ENCODE measurements at regions not wholly inside any gene's neighbourhood (a gene's known extent, or its start where the extent isn't known, plus 50 kb on each side); places are given as distances from the start of the nearest gene placed in this dataset.

DNA sequence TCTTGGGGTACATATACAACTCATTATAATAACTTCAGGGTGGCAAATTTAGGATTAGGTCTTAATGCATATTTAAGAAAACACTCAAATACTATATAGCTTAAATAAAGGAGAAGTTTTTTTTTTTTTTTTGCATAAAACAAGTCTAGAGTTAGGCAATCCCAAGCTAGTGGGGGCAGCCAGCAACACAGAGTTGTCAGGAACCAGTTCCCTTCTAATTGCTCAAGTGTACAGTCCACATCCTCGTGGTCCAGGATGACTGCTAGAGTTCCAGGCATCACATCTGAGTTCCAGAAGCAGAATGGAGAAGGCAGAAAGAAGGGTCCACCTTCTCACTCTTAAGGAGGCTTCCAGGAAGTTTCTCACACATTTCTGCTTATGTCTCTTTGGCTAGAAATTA is 261.9 kb upstream of the PLET1 start:
- Histone ChIP-seq H3K27me3 (ENCODE audit: control insufficient read depth in 4 of 4, insufficient read depth in 4 of 4, low read length in 3 of 4) (no peaks in the 10 kb centered on the region), H3K4me1 (ENCODE audit: control insufficient read depth in 4 of 4, insufficient read depth in 4 of 4, low read length in 3 of 4) (no peaks in the 10 kb centered on the region), H3K4me3 (ENCODE audit: low read depth in 1 of 3, low read length in 3 of 3) (no peak overlapping the region), H3K9me3 (ENCODE audit: control insufficient read depth in 4 of 4, low read length in 3 of 4) (no peaks in the 10 kb centered on the region), H3K9ac (ENCODE audit: low read depth in 1 of 2, low read length in 2 of 2) (no peak overlapping the region), H3K27ac (ENCODE audit: low read depth in 1 of 2, low read length in 2 of 2) (no peak overlapping the region), H3K36me3 (ENCODE audit: control insufficient read depth in 4 of 4, insufficient read depth in 3 of 4, low read depth in 1 of 4, low read length in 3 of 4) (no peaks in the 10 kb centered on the region)
- no peak for DNase-seq (ENCODE audit: low spot score)
- no peak for TF ChIP-seq HNF4A (conservative IDR thresholded peaks at IDR 0.05)
- TF ChIP-seq GABPA (IDR thresholded peaks at IDR 0.05 in 1 of 2, conservative IDR thresholded peaks at IDR 0.05 in 1 of 2) = no peak
- TF ChIP-seq, protein P1, sequence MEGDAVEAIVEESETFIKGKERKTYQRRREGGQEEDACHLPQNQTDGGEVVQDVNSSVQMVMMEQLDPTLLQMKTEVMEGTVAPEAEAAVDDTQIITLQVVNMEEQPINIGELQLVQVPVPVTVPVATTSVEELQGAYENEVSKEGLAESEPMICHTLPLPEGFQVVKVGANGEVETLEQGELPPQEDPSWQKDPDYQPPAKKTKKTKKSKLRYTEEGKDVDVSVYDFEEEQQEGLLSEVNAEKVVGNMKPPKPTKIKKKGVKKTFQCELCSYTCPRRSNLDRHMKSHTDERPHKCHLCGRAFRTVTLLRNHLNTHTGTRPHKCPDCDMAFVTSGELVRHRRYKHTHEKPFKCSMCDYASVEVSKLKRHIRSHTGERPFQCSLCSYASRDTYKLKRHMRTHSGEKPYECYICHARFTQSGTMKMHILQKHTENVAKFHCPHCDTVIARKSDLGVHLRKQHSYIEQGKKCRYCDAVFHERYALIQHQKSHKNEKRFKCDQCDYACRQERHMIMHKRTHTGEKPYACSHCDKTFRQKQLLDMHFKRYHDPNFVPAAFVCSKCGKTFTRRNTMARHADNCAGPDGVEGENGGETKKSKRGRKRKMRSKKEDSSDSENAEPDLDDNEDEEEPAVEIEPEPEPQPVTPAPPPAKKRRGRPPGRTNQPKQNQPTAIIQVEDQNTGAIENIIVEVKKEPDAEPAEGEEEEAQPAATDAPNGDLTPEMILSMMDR (IDR thresholded peaks at IDR 0.05; ENCODE audit: low read depth, low read length, missing input control) = no peak
- TF ChIP-seq NR2F2 (IDR thresholded peaks at IDR 0.05) = no peak
- no peak for TF ChIP-seq ATF3 (IDR thresholded peaks at IDR 0.05)
- TF ChIP-seq, protein P2, sequence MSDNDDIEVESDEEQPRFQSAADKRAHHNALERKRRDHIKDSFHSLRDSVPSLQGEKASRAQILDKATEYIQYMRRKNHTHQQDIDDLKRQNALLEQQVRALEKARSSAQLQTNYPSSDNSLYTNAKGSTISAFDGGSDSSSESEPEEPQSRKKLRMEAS (IDR thresholded peaks at IDR 0.05) = no peak
- no peak for TF ChIP-seq SP1 (IDR thresholded peaks at IDR 0.05)
- TF ChIP-seq RXRA (IDR thresholded peaks at IDR 0.05) = no peak
- no peak for TF ChIP-seq YY1 (IDR thresholded peaks at IDR 0.05)
- no peak for TF ChIP-seq JUND (IDR thresholded peaks at IDR 0.05)
- no peak for TF ChIP-seq TAF1 (conservative IDR thresholded peaks at IDR 0.05)
- TF ChIP-seq RAD21 (IDR thresholded peaks at IDR 0.05) = no peak
- TF ChIP-seq EGR1 (IDR thresholded peaks at IDR 0.05; ENCODE audit: low read depth in 2 of 2) = no peak
- TF ChIP-seq FOXA1 (IDR thresholded peaks at IDR 0.05) = no peak
- TF ChIP-seq, protein P3, sequence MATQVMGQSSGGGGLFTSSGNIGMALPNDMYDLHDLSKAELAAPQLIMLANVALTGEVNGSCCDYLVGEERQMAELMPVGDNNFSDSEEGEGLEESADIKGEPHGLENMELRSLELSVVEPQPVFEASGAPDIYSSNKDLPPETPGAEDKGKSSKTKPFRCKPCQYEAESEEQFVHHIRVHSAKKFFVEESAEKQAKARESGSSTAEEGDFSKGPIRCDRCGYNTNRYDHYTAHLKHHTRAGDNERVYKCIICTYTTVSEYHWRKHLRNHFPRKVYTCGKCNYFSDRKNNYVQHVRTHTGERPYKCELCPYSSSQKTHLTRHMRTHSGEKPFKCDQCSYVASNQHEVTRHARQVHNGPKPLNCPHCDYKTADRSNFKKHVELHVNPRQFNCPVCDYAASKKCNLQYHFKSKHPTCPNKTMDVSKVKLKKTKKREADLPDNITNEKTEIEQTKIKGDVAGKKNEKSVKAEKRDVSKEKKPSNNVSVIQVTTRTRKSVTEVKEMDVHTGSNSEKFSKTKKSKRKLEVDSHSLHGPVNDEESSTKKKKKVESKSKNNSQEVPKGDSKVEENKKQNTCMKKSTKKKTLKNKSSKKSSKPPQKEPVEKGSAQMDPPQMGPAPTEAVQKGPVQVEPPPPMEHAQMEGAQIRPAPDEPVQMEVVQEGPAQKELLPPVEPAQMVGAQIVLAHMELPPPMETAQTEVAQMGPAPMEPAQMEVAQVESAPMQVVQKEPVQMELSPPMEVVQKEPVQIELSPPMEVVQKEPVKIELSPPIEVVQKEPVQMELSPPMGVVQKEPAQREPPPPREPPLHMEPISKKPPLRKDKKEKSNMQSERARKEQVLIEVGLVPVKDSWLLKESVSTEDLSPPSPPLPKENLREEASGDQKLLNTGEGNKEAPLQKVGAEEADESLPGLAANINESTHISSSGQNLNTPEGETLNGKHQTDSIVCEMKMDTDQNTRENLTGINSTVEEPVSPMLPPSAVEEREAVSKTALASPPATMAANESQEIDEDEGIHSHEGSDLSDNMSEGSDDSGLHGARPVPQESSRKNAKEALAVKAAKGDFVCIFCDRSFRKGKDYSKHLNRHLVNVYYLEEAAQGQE (IDR thresholded peaks at IDR 0.05) = no peak
- no peak for TF ChIP-seq FOXA2 (IDR thresholded peaks at IDR 0.05)
- 48% methylated on average over 1 of the region's 1 CpG for WGBS

DNA sequence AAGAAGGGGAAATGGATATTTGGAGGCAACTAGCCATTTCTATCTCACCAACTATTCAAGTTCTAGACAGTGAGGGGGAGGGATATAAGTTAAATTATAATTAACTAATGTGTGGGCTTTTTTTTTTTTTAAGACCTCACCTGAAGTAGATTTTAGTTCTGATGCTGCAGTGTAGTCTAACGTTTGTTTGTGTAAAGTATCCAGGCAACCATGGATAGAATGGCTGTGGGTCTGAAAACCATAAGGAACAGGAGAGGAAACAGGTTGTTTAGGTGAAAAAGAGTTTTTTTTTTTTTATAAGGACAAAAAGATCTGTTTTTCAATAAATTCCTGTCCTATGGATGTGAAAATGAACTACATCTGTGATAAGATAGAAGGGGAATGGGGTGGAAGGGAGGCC is 262.4 kb upstream of the PLET1 start:
- Histone ChIP-seq H3K36me3 (ENCODE audit: control insufficient read depth in 4 of 4, insufficient read depth in 3 of 4, low read depth in 1 of 4, low read length in 3 of 4) (no peaks in the 10 kb centered on the region), H3K4me3 (ENCODE audit: low read depth in 1 of 3, low read length in 3 of 3) (no peak overlapping the region), H3K9ac (ENCODE audit: low read depth in 1 of 2, low read length in 2 of 2) (no peak overlapping the region), H3K4me1 (ENCODE audit: control insufficient read depth in 4 of 4, insufficient read depth in 4 of 4, low read length in 3 of 4) (no peaks in the 10 kb centered on the region), H3K27ac (ENCODE audit: low read depth in 1 of 2, low read length in 2 of 2) (no peak overlapping the region), H3K9me3 (ENCODE audit: control insufficient read depth in 4 of 4, low read length in 3 of 4) (no peaks in the 10 kb centered on the region), H3K27me3 (ENCODE audit: control insufficient read depth in 4 of 4, insufficient read depth in 4 of 4, low read length in 3 of 4) (no peaks in the 10 kb centered on the region)
- no peak for DNase-seq (ENCODE audit: low spot score)
- 30% methylated on average over 1 of the region's 1 CpG for WGBS
- no peak for TF ChIP-seq JUND (IDR thresholded peaks at IDR 0.05)
- TF ChIP-seq YY1 (IDR thresholded peaks at IDR 0.05) = no peak
- no peak for TF ChIP-seq TAF1 (conservative IDR thresholded peaks at IDR 0.05)
- TF ChIP-seq GABPA (IDR thresholded peaks at IDR 0.05 in 1 of 2, conservative IDR thresholded peaks at IDR 0.05 in 1 of 2) = no peak
- TF ChIP-seq ATF3 (IDR thresholded peaks at IDR 0.05) = no peak
- no peak for TF ChIP-seq SP1 (IDR thresholded peaks at IDR 0.05)
- TF ChIP-seq FOXA2 (IDR thresholded peaks at IDR 0.05) = no peak
- no peak for TF ChIP-seq EGR1 (IDR thresholded peaks at IDR 0.05; ENCODE audit: low read depth in 2 of 2)
- TF ChIP-seq HNF4A (conservative IDR thresholded peaks at IDR 0.05) = no peak
- no peak for TF ChIP-seq RXRA (IDR thresholded peaks at IDR 0.05)
- TF ChIP-seq, protein P2 (IDR thresholded peaks at IDR 0.05) = no peak
- no peak for TF ChIP-seq FOXA1 (IDR thresholded peaks at IDR 0.05)
- no peak for TF ChIP-seq HNF4G (IDR thresholded peaks at IDR 0.05)
- TF ChIP-seq, protein P3 (IDR thresholded peaks at IDR 0.05) = no peak
- TF ChIP-seq NR2F2 (IDR thresholded peaks at IDR 0.05) = no peak
- TF ChIP-seq RAD21 (IDR thresholded peaks at IDR 0.05) = no peak
- TF ChIP-seq, protein P4, sequence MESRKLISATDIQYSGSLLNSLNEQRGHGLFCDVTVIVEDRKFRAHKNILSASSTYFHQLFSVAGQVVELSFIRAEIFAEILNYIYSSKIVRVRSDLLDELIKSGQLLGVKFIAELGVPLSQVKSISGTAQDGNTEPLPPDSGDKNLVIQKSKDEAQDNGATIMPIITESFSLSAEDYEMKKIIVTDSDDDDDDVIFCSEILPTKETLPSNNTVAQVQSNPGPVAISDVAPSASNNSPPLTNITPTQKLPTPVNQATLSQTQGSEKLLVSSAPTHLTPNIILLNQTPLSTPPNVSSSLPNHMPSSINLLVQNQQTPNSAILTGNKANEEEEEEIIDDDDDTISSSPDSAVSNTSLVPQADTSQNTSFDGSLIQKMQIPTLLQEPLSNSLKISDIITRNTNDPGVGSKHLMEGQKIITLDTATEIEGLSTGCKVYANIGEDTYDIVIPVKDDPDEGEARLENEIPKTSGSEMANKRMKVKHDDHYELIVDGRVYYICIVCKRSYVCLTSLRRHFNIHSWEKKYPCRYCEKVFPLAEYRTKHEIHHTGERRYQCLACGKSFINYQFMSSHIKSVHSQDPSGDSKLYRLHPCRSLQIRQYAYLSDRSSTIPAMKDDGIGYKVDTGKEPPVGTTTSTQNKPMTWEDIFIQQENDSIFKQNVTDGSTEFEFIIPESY (IDR thresholded peaks at IDR 0.05) = no peak

Data from liver (tissue), 8 donors.